Stimulated activated CD8-positive, alpha-beta memory T cell treated with anti-CD3 and anti-CD28 coated beads, Interleukin-4, amount 100 ng/mL, for 48 hours (primary cell): ENCODE measurements at regions not wholly inside any gene's neighbourhood (a gene's known extent, or its start where the extent isn't known, plus 50 kb on each side); places are given as distances from the start of the nearest gene placed in this dataset.

Experiments used
- DNase-seq: peaks from one replicate; pipeline ENCODE4 v3.0.0-alpha.2; 2020

DNA sequence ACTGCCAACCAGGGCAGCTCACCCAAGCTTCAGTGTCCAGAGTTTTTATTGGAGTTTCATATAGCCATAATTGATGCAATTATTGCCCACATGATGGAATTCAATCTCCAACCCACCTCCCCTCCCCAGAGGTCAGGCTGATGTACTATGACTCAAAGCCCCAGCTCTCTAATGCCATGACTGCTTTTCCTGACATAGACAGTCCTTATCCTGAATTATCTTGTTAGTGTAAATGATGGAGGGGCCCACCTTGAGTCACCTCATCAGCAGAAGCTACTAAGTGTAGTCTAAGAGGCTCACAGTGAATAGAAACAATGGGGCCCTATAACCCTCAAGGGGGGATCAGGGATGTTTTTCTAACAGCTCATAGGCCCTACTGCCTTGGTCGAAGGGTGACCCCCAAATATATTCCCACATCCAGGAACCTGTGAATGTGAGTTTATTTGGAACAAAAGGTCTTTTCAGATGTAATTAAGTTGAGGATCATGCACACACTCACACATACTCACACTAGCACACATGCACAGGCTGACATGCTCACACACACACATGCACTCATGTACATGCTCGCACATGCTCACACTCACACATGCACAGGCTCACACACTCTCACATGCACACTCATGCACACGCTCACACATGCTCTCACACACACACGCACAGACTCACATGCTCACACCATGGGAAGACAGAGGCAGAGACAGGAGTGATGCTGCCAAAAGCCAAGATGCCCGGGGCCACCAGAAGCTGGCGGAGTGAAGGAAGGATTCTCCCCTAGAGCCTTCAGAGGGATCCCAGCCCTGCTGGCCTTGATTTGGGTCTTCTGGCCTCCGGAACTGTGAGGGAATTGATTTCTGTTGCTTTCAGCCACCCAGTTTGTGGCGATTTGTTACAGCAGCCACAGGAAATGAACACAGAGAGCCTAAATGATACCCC, 131.2 kb upstream of the SMAD3 start:
- DNase-seq, result no peak

DNA sequence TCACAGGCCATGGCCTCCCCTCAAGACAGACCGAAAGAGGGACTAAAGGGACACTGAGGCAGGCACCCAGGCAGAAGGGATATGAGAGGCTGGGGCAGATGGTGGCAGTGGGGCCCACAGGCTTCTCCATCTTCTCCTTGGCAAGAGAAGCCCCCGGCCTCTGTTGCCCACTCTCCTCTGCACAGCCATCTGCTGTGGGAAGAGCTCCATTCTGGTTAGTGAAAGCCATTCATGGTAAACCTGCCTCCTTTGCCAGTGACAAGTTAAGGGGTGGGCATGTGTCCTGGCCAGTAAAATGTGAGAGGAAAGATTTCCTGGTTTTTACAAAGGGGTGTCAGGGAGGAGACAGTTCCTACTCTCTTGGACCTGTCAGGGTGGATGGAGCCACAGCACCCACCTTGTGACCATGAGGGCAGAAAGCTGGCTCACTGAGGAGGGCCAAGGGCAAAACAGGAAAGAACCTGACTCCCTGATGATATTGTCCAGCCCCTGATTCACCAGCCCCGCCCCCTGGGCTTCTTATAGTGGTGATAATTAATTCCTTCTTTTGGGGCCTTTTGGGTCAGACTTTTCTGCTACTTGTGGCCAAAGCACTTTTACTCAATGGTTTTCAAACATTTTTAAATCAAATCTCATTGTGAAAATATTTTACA, 130.4 kb upstream of the SMAD3 start:
- DNase-seq, result no peak

DNA sequence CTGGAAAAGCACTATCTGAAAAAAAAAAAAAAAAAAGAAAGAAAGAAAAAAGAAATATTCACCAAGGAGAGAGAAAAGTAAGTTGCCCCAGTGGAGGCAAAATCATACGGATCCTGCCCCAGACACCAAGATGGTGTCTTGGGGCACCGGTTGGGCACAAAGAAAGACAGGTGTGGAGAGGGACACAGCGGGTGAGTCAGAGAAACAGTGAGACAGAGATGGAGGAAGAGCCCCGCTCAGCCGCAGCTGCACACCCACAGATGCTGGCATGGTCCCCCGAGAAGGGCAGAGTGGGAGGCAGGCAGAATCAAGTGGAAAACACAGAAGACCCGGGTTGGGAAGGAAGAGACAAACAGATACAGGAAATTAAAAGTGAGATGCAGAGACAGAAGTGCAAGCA, 129.7 kb upstream of the SMAD3 start:
- no peak for DNase-seq

DNA sequence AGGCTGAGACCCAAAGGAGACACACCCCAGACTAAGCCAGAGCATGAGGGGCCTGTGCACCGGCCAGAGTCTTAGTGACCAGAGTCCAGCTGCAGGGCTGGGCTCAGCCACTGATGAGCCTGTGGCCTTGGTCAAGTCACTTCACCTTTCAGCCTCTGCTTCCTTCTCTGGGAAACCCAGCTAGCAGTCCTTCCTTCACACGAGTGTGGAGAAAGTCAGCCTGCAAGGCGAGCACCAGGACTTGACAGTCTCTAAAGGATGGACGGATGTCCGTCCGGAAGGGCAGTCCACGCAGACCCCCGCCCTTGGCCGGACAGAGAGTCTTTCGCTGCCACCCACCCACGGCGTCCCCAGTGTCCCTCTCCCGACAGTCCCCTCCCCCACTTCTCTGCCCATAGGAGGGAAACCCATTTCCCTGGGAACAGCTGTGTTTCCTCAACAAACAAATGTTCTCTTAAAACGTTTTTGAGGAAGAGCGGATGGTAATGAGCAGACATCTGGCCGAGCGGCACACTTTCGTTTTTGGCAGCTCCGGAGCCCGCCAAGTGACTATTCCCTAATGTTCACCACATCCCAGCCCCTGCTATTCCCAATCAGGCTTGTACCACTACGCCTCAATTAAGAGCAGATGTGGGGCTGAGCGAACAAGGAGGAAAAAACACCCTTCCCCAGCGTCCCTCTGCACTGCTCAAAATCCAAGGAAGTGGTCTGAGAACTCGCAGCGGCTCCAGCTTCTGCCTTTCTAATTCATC, 129.1 kb upstream of the SMAD3 start:
- no peak for DNase-seq

DNA sequence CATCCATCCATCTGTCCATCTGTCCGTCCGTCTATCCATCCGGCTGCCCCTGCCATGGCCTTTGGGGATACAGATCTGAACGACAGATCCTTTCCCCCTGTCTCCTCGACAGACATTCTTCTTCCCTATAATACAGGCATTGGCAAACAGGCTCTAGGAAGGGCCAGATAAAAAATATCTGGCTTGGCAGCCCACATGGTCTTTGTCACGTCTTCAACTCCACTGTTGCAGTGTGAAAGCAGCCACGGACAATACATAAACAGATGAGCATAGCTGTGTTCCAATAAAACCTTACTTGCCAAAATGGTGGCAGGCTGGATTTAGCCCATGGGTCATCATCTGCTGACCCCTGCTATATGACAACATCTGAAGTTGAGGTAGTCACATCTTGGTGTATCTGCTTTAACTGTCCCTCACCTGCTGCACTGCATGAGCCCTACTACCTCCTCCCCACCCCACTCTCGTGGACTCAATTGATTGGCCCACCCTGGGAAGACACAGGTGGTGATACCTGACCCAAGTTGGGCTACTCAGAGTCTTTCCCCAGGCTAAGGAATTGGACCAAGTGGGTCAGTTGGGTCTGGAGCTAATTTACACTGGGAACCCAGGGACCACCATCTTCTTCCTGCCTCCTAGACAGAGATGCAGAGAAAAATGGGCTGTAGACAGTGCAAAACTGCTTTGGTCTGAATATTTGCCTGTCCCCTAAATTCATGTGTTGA, 128.4 kb upstream of the SMAD3 start:
- DNase-seq, result no peak

DNA sequence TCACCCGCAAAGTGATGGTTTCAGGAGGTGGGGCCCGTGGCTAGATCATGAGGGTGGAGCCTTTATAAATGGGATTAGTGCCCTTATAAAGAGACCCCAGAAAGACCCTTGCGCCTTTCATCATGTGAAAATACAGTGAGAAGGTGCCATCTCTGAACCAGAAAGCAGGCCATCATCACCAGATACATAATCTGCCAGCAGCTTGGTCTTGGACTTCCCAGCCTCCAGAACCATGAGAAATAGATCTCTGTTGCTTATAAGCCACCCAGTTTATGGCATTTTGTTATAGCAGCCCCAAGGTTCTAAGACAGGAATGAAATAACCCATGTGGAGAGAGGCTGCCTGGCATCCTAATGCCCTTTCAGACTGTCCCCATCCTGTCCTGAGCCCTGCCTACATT, 127.8 kb upstream of the SMAD3 start:
- no peak for DNase-seq

DNA sequence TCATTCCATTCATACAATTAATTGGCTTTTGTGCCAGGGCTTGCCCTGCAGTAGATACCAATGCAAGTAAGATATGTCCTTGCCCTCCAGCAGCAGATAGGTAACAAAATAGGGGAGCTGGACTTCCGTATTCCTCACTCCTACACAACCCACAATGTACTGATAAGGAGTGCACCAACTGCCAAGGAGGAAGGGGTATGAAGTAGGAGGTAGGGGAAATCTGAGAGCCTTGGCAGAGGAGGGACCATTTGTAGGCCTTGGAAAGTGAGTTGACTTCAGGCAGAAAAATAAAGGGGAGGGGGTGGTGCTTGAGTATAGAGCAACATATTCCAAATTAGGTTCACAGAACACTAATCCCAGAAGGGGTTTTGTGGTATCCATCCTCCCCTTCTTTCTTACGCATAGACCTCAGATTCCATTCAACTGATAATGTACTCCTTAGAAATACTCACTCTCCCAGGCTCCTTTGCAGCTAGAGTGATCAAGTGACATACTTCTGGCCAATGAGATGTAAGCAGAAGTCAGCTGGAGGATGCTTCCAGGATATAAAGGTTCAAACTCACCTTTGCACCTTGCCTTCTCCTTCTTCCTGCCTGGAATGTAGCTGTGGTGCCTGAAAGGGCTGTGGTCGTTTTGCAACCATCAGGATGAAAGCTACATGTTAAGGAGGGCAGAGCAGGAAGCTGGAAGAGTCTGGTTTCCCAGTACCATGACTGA, 127.1 kb upstream of the SMAD3 start:
- no peak for DNase-seq

DNA sequence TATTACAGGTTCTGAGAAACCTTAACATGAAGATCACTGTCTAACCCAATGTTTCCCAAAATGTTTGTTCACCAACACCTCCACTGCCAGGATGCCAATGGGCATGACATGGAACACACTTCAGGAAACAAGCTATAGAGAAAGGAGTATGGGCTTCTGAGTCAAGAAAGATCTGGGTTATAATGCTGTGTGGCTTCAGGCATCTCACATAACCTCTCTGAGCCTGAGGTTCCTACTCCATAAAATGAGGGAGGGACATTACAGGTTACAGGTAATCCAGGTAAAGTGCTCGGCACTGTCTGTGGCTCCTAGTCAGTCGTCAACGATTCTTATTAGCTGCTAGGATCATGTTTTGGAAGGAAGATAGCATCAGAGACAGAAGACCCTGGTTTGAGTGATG, 126.4 kb upstream of the SMAD3 start:
- no peak for DNase-seq

DNA sequence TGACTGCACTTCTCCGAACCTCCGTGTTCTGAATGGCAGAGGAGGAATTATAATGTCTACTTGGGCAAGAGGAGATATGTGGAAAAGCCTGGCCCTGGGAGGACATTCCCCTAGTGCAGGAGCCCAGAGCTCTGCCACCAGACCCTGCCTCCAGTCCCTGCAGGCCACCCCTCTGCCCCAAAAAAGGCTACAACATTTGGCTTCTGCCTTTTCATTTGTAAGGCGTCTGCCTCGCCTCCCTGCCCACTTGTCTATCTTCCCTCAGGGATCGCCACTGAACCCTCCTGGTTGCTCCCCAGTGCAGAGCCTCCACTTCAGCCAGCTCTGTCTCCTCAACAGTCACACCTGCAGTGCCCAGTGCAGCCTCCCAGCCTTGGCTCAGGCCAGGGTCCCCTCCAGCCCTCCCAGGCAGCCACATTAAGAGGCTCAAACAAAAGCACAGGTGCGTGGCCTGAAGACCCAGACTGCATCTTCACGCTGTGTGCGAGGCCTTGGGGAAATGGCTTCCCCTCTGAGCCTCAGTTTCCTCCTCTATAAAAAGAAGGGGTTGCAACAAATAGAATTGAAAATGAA, 125.9 kb upstream of the SMAD3 start:
- no peak for DNase-seq

DNA sequence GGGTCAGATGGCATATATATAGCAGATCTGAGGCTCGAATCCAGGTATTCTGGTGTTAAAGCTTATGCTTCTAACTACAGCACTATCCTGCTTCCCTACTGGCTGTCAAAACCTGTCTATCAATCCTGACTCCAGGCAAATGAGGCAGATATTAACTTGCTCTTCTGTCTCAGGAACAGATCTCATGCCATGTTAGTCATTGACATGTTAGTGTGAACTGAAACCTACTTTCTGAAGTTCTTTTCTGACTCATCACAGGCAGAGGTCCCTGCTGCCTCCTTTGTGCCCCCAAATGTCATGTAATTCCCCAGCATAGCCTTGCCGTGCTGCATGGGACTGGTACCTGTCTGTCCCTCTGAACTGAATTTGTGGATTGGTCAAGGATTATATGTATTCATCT, 125.0 kb upstream of the SMAD3 start:
- peak; percentile 35 for DNase-seq

DNA sequence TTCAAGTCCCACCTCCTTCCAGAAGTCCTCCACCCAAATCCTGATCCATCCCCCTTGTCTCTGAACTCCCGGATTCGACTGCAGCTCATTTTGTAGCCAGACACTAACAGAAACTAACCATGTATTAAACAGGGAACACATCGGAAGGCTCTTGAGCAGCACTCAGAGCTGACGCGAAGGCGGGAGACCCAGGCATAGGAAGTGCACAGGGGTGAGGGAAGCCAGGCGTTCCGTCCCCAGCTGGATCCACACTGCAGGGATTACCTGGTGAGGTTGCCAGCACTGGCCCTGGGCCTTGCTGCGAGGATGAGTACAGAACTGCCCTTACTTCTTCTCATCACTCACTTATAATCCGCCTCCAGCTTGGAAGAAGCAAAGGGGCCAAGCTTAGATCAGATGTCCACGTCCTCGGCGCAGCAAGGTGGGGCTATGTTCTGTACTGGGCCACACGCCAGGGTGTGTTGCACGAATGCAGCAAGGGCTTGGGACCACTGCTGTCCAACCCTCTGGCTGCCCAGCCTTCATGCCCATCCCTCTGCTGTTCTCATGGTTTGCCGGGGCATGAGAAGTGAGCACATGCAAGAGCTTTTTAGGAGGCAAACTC, 124.2 kb upstream of the SMAD3 start:
- DNase-seq, result no peak

DNA sequence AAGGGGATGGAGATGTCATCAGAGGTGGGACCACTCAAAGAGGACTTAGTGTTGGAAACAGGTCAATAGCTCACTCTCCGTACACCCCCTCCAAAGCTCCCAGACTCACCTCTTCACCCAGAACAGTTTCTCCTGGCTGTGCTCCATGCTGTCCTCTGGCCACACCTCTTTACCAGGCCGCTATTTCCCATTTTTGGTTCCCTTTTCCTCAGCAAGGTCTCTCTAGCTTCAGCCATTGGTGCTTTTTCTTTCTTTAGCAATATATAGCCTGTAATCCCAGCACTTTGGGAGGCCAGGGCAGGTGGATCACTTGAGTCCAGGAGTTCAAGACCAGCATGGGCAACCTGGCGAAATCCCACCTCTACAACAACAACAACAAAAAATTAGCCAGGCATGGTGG, 123.6 kb upstream of the SMAD3 start:
- no peak for DNase-seq

DNA sequence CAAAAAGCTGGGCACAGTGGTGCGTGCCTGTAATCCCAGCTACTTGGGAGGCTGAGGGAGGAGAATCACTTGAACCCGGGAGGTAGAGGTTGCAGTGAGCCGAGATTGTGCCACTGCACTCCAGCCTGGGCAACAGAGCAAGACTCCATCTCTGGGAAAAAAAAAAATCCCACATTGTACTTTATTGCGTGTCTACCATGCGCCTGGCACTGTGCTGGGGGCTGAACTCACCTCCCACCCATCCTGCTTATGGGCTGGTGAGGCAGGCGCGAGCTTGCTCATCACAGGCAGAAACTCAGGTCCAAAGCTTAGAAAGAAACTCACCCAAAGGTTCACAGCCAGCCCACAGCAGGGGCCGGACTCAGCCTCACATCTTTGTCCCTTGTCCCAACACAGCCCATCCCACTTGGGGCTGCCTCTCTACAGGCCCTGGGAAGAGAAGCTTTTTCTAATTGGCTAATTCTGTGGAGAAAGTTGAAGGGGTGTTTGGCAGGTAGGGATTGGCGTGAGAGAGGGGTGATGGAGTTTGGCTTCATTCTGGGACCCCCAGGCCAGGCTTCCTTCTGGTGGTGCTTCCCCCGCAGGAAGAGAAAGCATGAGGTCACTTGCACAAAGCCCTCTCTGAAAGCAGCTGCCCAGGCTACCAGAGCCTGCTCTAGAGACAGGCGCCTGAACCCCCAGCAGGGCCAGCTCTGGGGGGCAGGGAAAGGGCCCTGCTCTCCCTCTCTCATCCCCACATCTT, 122.6 kb upstream of the SMAD3 start:
- no peak for DNase-seq

DNA sequence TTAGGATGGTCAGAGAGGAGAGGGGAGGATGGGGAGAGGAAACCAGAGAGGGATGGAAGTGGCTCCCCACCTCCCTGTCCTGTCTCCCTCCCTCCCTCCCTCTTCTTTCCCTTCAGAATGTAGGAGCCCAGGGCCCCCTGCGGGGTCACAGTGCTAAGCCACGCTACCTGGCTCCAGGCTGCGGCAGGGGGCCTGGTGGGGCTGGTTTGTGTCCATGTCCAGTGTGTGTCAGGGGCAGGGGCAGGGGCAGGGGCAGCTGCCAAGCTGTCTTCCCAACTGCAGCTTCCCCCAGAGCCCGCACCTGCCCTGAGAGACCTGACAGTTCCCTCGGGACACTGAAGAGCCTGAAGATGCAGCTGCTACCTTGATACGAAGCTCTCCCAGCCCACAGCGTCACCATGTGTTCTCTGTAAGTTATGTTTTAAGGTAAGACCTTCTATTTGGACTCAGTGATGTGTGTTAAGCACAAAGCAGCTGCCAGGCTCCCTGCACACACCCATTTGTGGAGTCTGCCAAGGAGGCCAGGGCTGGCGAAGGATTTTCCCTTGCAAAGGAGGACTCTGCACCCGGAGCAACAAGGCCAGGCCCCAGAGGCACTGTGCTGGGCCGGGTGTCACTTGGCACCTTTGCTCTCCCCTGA, 121.8 kb upstream of the SMAD3 start:
- no peak for DNase-seq

DNA sequence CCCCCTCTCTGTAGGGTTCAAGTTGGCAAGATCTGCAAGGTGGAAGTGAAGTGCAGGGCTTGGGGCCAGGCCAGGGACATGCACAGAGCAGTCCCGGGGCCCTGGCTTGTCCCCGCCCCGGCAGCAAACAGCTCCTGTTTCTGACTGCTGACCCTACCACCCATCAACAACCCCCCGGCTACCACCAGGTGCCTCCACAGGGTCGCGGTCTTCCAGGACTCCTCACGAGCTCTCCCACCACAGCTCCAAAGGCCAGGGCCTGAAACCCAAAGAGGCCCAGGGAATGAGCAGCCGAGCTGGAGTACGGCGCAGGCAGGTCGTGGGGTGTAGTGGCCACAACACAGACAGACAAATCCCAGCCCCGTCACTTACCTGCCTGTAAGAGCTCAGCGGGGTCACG, 121.3 kb upstream of the SMAD3 start:
- no peak for DNase-seq

DNA sequence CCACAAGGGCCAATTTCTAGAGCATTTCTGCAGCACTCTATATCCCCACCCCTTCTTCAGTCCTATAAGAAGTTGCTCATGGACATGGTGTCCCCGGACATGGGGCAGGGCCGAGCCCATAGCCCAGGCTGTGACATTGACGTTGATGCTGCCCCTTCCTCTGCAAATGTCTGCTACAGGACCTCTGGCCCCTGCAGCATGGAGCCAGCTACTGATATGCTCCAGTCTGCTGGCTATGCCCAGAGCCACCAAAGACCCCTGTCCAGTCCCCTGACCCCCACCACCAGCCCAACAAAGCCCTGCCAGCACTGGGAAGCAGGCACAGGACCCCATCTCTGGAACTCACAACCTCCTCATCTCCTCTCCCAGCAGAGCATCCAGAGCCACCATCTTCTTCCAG, 120.1 kb upstream of the SMAD3 start:
- no peak for DNase-seq

DNA sequence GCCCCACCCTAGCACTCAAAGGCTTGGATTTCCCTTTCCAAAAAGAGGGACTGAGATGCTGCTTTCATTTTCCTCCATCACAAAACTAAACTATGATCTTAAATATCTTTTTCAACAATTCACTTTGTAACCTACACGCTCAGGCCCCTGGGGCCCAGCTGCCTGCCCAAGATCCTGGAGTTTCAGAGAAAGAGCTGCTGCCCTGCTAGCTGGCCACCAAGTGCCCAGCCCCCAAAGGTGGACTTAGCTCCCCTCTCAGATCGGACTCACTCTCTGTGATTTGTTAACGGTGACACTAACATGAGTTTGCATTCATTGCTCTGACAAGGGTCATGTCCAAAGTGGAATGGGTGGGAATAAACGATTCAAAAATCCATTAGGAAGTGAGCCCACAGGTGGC, 119.6 kb upstream of the SMAD3 start:
- no peak for DNase-seq

DNA sequence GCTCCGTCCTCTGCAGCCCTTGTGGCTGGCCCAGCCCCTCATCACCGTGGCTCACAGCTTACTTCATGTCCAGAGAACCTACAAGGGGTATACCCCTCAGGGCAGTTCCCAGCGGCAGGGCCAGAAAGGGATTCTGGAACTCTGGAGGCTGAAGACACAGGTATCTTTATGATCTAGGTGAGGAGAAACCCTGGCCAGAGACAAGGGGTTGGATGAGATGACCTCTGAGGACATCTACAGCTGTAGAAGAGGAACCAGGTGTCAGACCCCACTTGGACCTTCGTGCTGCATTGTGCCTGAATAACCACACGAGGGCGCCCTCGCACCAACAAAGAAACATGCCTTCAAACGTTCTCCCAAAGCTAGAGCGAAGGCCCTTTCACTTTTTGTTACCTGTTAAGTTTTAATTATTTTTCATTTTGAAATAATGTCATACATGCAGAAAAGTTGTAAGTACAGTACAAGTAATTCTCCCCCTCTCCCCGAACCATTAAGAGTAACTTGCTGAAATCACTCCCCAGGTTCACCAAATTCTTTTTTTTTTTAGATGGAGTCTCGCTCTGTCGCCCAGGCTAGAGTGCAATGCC, 118.7 kb upstream of the SMAD3 start:
- peak; percentile 81 for DNase-seq

DNA sequence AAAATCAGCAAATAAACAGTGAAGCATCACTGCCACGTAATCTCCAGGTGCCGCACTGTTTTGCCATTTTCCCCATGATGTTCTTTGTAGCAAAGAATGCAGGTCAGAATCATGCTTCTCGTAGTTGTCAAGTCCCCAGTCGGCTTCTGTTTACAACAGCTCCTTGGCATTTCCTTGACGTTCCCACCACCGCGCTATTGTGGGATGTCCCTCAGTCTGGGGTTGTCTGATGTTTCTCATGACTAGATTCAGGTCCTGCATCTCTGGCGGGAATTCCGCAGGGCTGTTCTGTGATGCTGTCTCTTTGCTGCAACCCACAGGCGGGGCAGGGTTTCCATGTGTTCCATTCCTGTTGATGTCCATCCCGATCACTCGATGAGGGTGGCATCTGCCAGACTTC, 117.9 kb upstream of the SMAD3 start:
- no peak for DNase-seq

DNA sequence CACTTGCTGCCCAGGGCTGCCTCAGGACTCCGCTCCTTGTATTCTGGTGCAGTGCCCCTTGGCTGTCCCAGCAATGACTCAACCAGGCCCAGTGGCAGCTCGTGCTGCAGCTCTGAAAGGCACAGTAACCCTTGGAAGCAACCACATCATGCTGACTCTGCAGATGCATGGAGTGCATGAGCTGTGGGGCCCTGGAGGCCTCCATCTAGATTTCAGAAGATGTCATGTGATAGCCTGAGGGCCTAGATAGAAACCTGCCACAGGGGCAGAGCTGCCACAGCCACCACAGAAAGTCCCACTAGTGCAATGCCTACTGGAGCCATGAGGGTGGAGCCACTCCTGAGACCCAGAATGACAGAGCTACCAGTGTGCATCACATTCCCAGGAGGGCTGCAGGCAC, 117.1 kb upstream of the SMAD3 start:
- no peak for DNase-seq
